Superior temporal gyrus (tissue), 1 donor: ENCODE measurements at regions not wholly inside any gene's neighbourhood (a gene's known extent, or its start where the extent isn't known, plus 50 kb on each side); places are given as distances from the start of the nearest gene placed in this dataset.

Experiments
- DNase-seq: peaks from one replicate; pipeline ENCODE4 v3.0.0-alpha.2; 2016; ENCODE audit errors: extremely low spot score

DNA sequence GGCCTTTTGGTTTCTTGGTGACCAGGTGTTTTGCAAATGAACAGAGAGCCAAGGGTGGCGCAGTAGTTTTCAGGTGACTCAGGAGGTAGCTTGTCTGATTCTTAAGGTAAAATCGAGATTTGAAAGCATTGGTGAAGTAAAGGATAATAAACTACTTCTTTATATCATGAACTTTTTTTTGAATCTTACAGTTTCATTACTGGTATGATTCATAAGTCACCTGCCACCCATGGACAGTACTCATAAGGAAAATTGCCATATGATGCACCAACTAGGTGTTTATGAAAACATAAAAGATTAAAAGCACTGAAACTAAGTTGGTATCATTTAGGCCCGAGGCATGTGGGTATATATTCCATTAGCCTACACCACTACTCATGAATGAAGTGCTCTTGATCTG is 84.1 kb upstream of the MGAT5 start:
- DNase-seq = no peak

DNA sequence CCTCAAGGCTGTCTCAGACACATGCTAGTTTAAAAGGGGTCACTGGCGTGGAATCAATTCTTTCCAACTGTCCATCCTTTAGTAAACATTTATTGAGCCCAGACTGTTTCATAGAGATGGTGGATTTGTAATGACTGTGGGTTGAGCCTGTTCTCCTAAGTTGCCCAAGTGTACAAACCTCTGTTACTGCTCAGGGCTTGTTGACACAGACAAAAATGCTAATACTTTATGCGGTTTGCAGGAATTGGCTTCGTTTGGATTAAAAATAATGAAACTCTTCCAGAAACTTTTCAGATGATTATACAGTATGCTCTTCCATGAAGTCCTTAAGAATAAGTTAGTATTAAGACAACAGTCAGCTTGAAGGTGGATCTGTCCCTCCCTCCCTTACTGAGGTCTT is 83.6 kb upstream of the MGAT5 start:
- DNase-seq = no peak

DNA sequence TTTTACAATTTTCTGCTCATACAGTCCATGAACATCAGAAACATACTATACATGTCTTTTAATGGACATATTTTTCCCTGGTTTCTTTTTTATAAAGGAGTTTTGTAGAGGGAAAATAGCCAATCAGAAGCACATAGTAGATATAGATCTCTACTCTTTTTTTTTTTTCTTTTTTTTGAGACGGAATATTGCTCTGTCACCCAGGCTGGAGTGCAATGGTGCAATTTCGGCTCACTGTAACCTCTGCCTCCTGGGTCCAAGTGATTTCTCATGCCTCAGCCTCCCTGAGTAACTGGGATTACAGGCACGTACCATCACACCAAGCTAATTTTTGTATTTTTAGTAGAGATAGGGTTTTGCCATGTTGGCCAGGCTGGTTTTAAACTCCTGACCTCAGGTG is 83.2 kb upstream of the MGAT5 start:
- no peak for DNase-seq

DNA sequence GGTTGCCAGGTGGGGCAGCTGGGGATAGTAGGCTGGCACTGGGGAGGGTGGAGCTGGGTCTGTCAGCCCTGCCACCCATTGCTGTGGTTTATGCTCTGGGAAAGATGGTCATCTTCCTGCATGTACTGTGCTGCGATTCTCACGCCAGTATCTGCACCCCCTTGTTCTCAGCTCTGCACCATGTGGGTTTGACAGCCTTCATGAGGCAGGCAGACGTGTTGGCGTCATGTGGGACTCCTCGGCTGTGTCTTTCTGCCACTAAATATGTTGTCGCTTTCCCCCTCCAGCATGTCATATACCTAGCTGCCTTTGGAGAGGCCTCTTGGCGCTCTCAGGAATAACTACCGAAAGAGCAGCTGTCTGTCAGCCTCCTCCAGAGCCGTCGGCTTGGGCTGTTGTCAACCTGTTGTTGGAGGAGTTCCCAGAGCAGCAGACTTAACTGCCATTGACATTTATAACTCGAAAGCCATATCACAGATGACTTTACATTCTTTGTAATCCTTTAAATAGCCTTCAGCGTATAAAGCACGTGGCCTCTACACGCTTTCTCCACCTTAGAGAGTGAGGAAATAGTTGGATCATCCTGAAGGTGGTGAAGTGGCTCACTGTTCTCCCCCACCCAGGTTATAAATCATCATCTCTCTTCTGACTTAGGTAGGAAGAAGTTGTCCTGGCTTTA is 80.4 kb upstream of the MGAT5 start:
- peak; percentile 52 for DNase-seq

DNA sequence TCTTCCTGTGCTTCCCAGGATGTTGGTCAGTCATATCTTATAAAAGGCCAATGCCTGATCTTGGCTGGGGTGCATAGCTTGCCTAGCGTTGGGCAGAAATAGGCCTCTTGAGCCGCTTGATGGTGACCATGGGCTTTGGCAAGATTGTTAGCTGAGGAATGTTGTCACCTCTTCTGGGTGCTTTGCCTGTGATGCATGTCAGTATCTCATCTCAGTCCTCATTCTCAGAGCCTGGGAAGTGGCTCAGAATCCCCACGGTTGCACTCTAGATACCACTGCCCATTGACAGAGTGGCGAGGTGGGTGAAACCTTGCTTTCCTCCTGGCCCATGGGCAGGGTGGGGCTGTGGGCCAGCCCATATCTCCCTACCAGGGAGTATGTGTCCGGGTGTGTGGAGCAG is 79.2 kb upstream of the MGAT5 start:
- no peak for DNase-seq

DNA sequence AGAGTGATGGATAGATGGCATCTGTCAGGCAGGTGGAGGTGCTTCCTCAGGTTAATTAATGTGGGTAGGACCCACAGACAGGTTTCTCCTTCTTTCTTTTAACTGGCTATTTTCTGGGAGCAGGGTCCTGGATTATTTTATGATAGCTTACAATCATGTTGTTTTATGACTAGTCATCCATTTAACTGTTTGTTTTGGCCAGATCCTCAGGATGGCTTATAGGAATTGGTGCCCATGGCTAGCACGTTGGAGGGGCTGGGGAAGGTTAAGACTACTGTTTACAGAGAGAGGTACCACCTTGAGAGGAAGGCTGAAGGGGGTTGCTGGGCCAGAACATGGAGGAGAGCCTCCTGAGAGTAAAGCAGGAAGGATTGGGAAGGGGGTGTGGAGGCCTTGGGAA is 78.0 kb upstream of the MGAT5 start:
- no peak for DNase-seq

DNA sequence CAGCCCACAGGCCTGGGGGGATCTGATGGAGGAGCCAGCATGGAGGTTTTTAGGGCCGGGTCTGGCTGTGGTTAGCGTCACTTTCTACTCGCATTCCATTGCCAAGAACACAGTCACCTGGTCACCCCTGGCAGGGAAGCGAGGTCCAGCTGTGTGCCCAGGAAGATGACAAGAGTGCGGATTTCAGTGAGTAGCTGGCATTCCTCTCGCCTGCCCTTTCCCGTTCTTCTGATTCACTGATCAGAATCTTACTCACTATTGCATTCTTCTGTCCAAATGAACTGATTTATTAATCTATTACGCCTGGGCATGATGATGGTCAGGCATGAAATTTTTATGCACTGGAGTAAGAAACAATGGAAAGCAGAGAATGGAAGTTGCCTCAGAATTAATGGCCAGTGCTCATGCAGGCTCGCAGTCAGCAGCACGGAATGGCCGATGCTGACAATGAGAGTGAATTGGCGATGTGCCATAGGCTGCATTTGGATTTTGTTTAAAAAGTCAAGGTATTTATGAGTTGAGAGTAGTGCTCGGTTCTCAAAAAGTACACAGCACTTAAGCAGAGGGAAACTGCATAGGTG is 76.4 kb upstream of the MGAT5 start:
- no peak for DNase-seq

DNA sequence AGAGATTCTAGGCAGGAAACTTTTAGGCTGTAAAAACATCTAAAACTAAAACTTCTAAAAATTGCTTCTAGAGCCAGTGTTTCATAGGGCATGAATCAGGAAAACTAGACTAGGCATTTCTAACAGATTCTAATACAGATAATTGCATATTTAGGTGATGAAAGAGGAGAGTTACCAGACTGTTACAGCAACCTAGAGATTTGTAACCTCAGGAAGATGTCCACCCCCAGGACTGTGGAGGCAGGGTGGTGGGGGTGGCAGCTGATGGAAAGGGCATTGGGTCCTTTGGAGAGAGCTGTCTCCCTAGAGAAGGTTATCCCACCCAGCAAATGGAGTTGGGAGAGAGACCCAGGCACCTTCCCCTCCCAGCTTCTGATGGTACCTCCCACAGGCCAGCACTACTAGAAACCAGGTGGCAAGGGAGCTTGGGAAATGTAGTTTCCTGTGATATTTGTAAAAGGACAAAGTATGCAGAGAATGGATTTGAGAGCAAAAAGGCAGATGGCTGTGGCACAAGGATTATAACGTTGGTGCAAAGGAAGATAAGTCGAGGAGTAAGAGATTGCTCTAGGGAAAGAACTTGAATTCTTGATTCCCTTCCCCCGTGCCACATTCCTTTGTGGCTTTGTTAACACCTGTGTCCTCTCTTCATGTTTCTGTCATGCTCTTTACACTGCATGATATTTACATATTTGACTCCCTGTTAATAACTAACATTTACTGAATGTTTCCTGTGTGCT is 75.6 kb upstream of the MGAT5 start:
- DNase-seq = no peak

DNA sequence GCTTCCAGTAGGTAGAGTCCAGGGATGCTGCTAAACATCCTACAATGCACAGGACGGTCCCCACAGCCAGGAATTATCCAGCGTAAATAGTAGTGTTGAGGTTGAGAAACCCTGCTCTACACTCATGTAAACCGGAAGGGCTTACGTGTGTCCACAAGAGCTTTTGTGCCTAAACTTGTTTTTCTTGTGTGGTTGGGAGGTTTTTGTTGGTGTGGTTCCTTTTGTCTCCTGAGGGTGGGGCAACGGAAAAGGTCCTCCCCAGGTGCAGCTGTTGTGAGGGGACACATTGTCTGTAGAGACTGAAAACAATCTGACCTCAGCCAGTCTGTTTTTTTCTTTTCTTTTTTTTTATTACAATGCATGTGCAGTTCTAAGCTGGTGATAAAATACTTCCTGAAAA is 72.7 kb upstream of the MGAT5 start:
- no peak for DNase-seq

DNA sequence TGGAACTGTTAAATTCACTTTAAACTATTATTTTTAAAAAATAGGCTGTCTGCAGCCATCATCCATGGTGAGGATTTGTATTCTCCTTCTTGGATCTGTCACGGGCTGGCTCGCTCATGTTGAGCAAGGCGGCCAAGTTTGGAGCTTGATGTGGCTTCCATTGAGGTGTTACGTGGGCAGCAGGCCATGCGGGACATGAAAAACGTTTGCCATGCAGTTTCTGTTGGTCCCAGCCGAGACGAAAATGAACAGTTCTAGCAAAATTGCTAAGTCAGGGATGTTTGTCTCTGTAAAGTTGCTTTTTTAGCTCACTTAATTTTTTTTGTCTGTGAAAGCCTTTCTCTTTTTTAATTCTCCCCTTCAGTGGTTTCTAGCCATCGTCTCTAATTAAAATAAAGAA is 70.2 kb upstream of the MGAT5 start:
- DNase-seq = peak; percentile 76

DNA sequence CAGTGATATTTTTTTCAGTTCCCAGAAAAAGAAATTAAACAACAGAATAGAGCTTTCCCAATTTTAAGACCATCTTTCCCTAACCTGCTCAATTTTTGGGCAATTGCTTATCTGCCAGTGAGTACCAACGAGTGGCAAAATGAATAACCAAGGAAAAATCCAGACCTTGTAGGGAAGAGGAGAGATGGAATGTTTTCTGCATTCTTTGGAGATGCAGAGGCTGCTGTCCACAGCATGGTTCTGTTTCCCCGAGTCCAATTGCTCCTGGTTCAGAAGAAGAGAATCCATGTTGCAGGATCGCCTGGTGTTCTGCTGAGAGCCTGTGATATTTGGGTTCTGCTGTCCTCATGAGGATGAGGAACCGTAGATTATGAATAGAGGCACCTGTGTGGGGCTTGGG is 68.2 kb upstream of the MGAT5 start:
- no peak for DNase-seq

DNA sequence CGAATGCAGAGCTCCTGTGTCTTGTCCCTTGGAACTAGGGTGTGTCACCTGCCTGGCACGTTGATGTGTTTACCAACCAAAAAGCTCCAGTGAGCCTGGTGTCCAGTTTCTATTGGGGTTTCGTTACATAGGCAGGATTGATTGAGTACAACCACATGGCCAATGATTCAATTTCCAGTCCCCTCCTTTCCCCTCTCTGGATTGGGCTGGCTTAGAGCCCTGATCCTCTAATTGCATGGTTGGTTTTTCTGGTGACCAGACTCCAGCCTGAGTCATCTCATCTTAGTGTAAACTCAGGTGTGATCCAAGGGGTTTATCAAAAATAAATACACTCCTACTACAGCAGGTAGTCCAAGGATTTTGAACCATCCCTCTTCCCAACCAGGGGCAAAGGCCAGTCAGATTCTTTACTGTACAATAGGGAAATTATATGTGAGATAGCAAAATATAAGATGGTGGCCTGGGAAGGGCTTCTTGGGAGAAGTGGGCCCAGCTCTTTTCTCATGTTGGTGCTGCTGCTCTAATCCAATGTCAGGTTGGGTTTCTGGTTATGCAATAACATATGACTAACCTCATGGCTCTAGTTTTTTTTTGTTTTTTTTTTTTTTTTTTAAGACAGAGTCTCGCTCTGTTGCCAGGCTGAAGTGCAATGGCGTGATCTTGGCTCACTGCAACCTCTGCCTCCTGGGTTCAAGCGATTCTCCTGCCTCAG is 64.7 kb upstream of the MGAT5 start:
- DNase-seq = no peak

DNA sequence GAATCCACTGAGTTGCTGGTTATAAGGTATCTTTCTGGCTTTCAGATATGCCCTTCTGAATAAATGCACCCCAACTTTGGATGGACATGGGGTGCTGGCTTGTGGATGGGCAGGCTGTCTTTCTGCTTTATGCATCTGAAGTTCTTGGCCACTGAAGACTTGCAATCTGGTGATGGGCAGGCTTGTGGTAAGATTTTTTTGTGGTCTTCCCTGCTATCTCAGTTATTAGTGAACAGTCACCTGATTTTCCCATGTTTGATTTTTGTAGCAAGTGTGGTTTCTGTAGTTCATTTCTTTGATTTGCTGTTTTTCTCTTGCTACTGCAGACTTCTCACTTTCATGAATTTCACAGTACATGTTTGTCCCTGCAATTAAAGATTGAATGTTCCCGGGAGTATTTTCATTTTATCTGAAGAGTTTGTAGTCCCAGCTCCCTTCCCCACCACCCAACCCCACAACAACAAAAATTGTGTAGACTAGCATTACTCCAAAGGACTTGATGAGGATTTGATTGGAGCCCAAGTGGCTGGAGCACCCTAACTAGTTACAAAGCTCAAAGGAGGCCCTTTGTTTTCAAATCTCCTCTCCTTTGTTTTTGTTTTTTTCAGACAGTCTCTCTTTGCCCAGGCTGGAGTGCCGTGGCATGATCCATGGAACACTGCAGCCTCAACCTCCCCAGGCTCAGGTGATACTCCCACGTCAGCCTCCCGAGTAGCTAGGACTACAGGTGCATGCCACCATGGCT is 63.6 kb upstream of the MGAT5 start:
- peak; percentile 61 for DNase-seq

DNA sequence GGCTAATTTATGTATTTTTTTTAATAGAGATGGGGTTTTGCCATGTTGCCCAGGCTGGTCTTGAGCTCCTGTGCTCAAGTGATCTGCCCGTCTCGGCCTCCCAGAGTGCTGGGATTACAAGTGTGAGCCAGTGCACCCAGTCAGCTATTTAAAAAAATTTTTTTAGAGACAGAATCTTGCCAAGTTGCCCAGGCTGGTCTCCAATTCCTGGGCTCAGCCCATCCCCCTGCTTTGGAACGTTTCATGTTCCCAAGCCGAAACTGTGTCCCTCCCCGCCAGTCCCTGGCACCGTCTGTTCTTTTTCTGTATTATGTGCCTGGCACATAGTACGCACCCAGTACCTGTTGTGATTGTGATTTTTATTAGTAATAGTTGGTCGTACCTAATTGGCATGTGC is 63.1 kb upstream of the MGAT5 start:
- no peak for DNase-seq

DNA sequence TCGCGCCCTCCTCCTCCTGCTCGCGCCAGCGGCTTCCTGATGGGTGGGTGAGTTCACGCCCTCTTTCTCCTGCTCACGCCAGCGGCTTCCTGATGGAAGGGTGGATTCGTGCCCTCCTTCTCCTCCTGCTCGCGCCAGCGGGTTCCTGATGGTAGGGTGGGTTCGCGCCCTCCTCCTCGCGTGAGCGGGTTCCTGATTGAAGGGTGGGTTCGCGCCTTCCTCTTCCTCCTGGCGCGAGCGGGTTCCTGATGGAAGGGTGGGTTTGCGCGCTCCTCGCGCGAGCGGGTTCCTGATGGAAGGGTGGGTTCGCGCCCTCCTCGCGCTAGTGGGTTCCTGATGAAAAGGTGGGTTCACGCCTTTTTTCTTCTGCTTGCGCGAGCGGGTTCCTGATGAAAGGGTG is 62.0 kb upstream of the MGAT5 start:
- no peak for DNase-seq

DNA sequence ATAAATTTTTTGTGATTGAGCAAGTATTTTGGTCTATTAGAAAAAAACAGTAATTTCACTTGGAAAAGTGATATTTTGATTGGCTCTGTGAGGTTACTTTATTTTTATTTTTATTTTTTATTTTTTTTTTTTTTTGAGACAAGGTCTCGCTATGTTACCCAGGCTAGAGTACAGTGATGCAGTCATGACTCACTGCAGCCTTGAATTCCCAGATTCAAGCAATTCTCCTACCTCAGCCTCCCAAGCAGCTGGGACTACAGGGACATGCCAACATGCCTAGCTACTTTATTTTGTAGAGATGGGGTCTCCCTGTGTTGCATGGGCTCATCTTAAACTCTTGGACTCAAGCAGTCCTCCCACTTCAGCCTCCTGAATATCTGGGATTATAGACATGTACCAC is 60.9 kb upstream of the MGAT5 start:
- no peak for DNase-seq

DNA sequence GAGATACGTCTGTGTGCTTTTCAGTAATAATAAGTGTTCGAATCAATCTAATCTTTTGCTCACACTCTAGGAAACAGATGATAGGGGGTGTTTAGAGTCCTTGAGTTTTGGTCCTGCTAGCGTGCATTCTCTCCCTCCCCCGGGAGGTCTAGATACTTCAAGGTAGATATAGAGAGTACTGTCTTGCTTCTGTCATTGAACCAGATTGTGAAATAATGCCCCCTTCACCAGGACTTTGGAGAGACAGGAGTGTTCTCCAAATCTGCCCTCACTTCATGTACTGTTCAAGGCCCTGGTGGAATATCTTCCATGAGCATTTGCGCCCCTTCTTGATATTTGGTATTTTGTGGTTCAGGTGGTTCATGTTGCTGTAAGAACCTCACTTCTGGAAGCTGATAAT is 59.4 kb upstream of the MGAT5 start:
- no peak for DNase-seq

DNA sequence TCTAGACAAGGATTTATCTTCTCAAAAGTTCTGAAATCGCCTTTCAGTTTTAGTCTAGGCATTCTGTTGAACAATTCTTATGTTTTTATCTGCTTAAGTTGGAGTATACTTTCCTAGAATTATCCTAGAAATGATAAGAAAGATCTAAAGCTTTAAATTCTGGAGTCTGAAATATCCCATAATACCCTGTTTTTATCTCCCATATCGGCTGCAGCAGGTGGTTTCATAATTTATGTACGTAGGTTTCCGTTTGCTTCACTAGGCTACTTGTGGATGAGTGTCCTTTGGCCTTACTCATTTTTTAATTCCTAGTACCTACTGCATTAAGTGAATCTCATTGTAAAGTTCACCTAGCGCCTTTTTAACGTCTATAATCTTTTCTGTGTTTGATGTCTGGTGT is 58.5 kb upstream of the MGAT5 start:
- DNase-seq = no peak

DNA sequence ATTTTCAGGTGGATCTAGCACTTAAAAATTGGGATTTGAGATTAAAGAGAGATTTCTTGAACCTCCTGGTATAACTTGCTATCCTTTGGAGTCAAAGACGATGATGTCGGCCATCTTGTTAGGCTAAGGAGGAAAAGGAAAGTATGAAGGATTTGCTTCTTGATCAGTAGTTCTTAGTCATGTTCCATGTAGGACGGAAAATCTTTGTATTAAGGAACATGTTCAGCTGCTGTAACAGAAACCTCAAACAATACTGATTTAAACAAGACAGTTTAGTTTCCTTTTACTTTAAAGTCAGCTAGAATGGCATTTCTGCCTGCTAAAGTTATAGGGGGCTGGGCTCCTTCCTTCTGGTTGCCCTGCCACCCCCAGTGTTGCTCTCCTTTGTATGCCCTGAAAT is 56.4 kb upstream of the MGAT5 start:
- DNase-seq = no peak

DNA sequence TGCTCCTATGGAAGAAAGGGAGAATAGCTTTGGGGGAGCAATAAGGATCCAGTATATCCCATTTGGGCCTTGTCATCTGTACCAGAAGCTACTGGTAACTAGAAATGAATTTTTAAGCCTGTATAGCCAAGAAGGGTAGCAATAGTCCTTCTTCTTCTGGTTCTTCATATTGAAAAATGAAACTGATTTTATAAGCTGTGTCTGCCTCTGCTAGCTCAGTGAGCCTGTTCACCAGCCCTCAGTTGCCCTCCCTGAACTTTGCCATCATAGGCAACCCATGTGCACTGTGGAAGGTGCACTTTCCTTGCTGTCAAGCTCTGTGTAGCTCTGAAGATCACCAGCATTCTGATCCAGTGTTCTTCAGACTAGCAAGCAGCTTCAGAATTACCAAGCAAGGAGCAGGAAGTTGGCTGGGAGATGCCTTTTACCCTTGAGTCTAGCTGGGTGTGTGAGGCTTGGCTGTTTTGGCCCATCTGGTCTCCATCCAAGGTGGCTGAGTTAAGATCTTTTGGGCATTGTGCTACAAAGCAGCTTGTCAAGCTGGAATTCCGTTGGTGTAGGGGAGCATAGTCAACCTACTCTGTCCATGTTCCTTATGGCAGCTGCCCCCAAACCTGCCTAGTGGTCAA is 55.8 kb upstream of the MGAT5 start:
- DNase-seq = no peak

DNA sequence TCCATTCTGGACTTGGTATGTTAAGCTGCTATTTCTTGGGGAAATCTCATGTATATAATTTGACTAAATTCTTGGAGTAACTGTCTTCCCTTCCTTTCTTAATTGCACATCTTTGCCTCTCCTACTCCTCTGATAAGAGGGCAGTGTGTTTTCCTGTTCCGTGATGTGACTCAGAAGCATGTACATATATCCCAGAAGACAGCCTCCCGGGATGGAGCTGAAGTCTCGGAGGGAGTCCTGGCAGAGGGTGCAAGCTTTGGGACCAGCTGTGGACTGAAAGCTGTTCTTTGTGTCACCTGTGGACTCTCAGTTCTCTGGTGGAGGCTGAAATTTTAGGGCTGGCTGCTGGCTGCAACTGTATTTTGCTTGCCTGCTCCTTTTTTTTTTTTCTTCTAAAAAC is 54.7 kb upstream of the MGAT5 start:
- DNase-seq = no peak
